ENCODE measurements at regions not wholly inside any gene's neighbourhood (a gene's known extent, or its start where the extent isn't known, plus 50 kb on each side); places are given as distances from the start of the nearest gene placed in this dataset.

GRCh38 chr16:13390986-13391305 is 489.5 kb downstream of the SHISA9 start:
- H3K4me2 ChIP-seq (ENCODE audit: insufficient read depth, low read length) = no peak overlapping the region
- H3K27ac ChIP-seq (ENCODE audit: low read length) = no peak overlapping the region
- H3K9me3 ChIP-seq (ENCODE audit: insufficient read depth, low read length, severe bottlenecking) = peaks cover under 1% of the 10 kb centered on the region

GRCh38 chr16:13391337-13391736 is 489.9 kb downstream of the SHISA9 start:
- Histone ChIP-seq H3K9me3 (ENCODE audit: insufficient read depth, low read length, severe bottlenecking) (no peaks in the 10 kb centered on the region), H3K4me1 (ENCODE audit: insufficient read depth, low read length) (no peaks in the 10 kb centered on the region), H3K79me2 (ENCODE audit: insufficient read depth, low read length) (no peaks in the 10 kb centered on the region), H3K9ac (ENCODE audit: low read depth, low read length) (no peak overlapping the region), H3K4me3 (ENCODE audit: low read depth in 1 of 2, low read length in 2 of 2) (no peak overlapping the region), H3K27me3 (ENCODE audit: insufficient read depth, low read length, poor library complexity) (peaks cover 2% of the 10 kb centered on the region), H3K4me2 (ENCODE audit: insufficient read depth, low read length) (no peak overlapping the region), H3K36me3 (ENCODE audit: insufficient read depth, low read length) (no peaks in the 10 kb centered on the region), H2AFZ (ENCODE audit: low read depth, low read length) (no peak overlapping the region), H4K20me1 (ENCODE audit: insufficient read depth, low read length) (no peaks in the 10 kb centered on the region), H3K27ac (ENCODE audit: low read length) (no peak overlapping the region)
- ATAC-seq (ENCODE audit: insufficient read depth, low read depth) = no peak
- DNase-seq = no peak
- TF ChIP-seq EZH2 (IDR thresholded peaks at IDR 0.05; ENCODE audit: borderline replicate concordance, low read depth, low read length, severe bottlenecking) = no peak
- TF ChIP-seq CTCF (IDR thresholded peaks at IDR 0.05; ENCODE audit: borderline replicate concordance, extremely low read depth, low read length, poor library complexity, severe bottlenecking) = no peak

More at GRCh38 chr16:13390986-13391305, 489.5 kb downstream of the SHISA9 start:
- peaks cover 2% of the 10 kb centered on the region for H3K27me3 ChIP-seq (ENCODE audit: insufficient read depth, low read length, poor library complexity)
- no peaks in the 10 kb centered on the region for H3K4me1 ChIP-seq (ENCODE audit: insufficient read depth, low read length)
- TF ChIP-seq EZH2 (IDR thresholded peaks at IDR 0.05; ENCODE audit: borderline replicate concordance, low read depth, low read length, severe bottlenecking) = no peak
- no peak overlapping the region for H2AFZ ChIP-seq (ENCODE audit: low read depth, low read length)
- ATAC-seq (ENCODE audit: insufficient read depth, low read depth) (no peak), DNase-seq (no peak)
- H4K20me1 ChIP-seq (ENCODE audit: insufficient read depth, low read length) = no peaks in the 10 kb centered on the region
- H3K9ac ChIP-seq (ENCODE audit: low read depth, low read length) = no peak overlapping the region
- H3K4me3 ChIP-seq (ENCODE audit: low read depth in 1 of 2, low read length in 2 of 2) = no peak overlapping the region
- H3K79me2 ChIP-seq (ENCODE audit: insufficient read depth, low read length) = no peaks in the 10 kb centered on the region
- no peaks in the 10 kb centered on the region for H3K36me3 ChIP-seq (ENCODE audit: insufficient read depth, low read length)

GRCh38 chr16:13392341-13392740 is 490.9 kb downstream of the SHISA9 start:
- peaks cover 2% of the 10 kb centered on the region for H3K27me3 ChIP-seq (ENCODE audit: insufficient read depth, low read length, poor library complexity)
- no peak overlapping the region for H3K27ac ChIP-seq (ENCODE audit: low read length)
- H3K4me3 ChIP-seq (ENCODE audit: low read depth in 1 of 2, low read length in 2 of 2) = no peak overlapping the region
- no peaks in the 10 kb centered on the region for H3K9me3 ChIP-seq (ENCODE audit: insufficient read depth, low read length, severe bottlenecking)
- TF ChIP-seq CTCF (IDR thresholded peaks at IDR 0.05; ENCODE audit: borderline replicate concordance, extremely low read depth, low read length, poor library complexity, severe bottlenecking) (no peak), EZH2 (IDR thresholded peaks at IDR 0.05; ENCODE audit: borderline replicate concordance, low read depth, low read length, severe bottlenecking) (no peak)
- no peaks in the 10 kb centered on the region for H4K20me1 ChIP-seq (ENCODE audit: insufficient read depth, low read length)
- H3K36me3 ChIP-seq (ENCODE audit: insufficient read depth, low read length) = no peaks in the 10 kb centered on the region
- no peaks in the 10 kb centered on the region for H3K4me1 ChIP-seq (ENCODE audit: insufficient read depth, low read length)
- ATAC-seq (ENCODE audit: insufficient read depth, low read depth) = no peak
- no peak for DNase-seq
- no peak overlapping the region for H3K4me2 ChIP-seq (ENCODE audit: insufficient read depth, low read length)
- H2AFZ ChIP-seq (ENCODE audit: low read depth, low read length) = no peak overlapping the region
- no peaks in the 10 kb centered on the region for H3K79me2 ChIP-seq (ENCODE audit: insufficient read depth, low read length)
- H3K9ac ChIP-seq (ENCODE audit: low read depth, low read length) = no peak overlapping the region

GRCh38 chr16:13393816-13394215 is 492.4 kb downstream of the SHISA9 start:
- no peaks in the 10 kb centered on the region for H3K4me1 ChIP-seq (ENCODE audit: insufficient read depth, low read length)
- no peak overlapping the region for H3K4me3 ChIP-seq (ENCODE audit: low read depth in 1 of 2, low read length in 2 of 2)
- H3K36me3 ChIP-seq (ENCODE audit: insufficient read depth, low read length) = no peaks in the 10 kb centered on the region
- H3K27me3 ChIP-seq (ENCODE audit: insufficient read depth, low read length, poor library complexity) = peaks cover 2% of the 10 kb centered on the region
- H3K9ac ChIP-seq (ENCODE audit: low read depth, low read length) = no peak overlapping the region
- H4K20me1 ChIP-seq (ENCODE audit: insufficient read depth, low read length) = no peaks in the 10 kb centered on the region
- no peak for DNase-seq
- no peak overlapping the region for H2AFZ ChIP-seq (ENCODE audit: low read depth, low read length)
- TF ChIP-seq CTCF (IDR thresholded peaks at IDR 0.05; ENCODE audit: borderline replicate concordance, extremely low read depth, low read length, poor library complexity, severe bottlenecking) = no peak
- no peak for TF ChIP-seq EZH2 (IDR thresholded peaks at IDR 0.05; ENCODE audit: borderline replicate concordance, low read depth, low read length, severe bottlenecking)
- no peak overlapping the region for H3K27ac ChIP-seq (ENCODE audit: low read length)
- H3K4me2 ChIP-seq (ENCODE audit: insufficient read depth, low read length) = no peak overlapping the region
- H3K79me2 ChIP-seq (ENCODE audit: insufficient read depth, low read length) = no peaks in the 10 kb centered on the region
- no peaks in the 10 kb centered on the region for H3K9me3 ChIP-seq (ENCODE audit: insufficient read depth, low read length, severe bottlenecking)
- no peak for ATAC-seq (ENCODE audit: insufficient read depth, low read depth)
